Spinal cord (tissue), 9 donors: ENCODE measurements at regions not wholly inside any gene's neighbourhood (a gene's known extent, or its start where the extent isn't known, plus 50 kb on each side); places are given as distances from the start of the nearest gene placed in this dataset.

Experiments used
- DNase-seq, 6 donors: peaks; one replicate each; pipeline versions ENCODE4 v3.0.0 to v3.0.0-alpha.2; 2013 to 2015; ENCODE audit warnings: low spot score in 6 of 6, low read depth in 4 of 6
- H3K27ac ChIP-seq: one replicate; pipeline ENCODE4 v1.5.1; 2013; ENCODE audit warnings: low read depth, low read length, control low read depth
- H3K27me3 ChIP-seq: one replicate; pipeline ENCODE4 v1.6.1; 2013; ENCODE audit warnings: low read length; ENCODE audit not compliant: control insufficient read depth, insufficient read depth
- H3K36me3 ChIP-seq: one replicate; pipeline ENCODE4 v1.6.1; 2013; ENCODE audit warnings: low read length; ENCODE audit not compliant: control insufficient read depth, insufficient read depth
- H3K4me1 ChIP-seq: one replicate; pipeline ENCODE4 v1.6.1; 2013; ENCODE audit warnings: low read length; ENCODE audit not compliant: control insufficient read depth, insufficient read depth
- H3K4me3 ChIP-seq: one replicate; pipeline ENCODE4 v1.5.1; 2013; ENCODE audit warnings: low read depth, low read length, control low read depth
- H3K9me3 ChIP-seq: one replicate; pipeline ENCODE4 v1.6.1; 2013; ENCODE audit warnings: low read length; ENCODE audit not compliant: control insufficient read depth, insufficient read depth
- WGBS: methylation state at CpG from one replicate; pipeline ENCODE4 v1.1.5; 2013; ENCODE audit warnings: missing lambda C conversion rate; ENCODE audit not compliant: insufficient coverage; 5-methylcytosine and 5-hydroxymethylcytosine counted together
- donor health status: healthy.

DNA sequence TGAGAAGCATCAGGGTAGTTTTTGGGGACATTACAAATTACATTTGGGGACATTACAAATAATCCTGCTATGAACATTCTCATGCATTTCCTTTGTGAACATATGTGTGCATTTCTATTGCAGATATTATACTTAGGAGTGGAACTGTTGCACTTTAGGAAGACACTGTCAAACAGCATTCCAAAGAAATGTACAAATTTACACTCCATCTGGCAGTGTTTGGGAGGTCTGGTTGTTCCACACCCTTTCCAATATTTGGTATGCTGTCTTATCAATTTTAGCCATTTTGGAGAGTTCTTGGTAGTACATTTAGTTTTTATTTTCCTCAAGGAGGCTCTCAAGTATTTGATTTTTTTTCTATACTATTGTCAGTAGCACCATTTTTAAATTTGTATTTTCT lies 419.1 kb upstream of the ARHGEF26 start:
- no peaks in the 10 kb centered on the region for H3K27me3 ChIP-seq
- no peaks in the 10 kb centered on the region for H3K9me3 ChIP-seq
- H3K36me3 ChIP-seq: no peaks in the 10 kb centered on the region
- no peak overlapping the region for H3K4me3 ChIP-seq
- peak in 1 of 6 donors; percentile 57 for DNase-seq
- H3K27ac ChIP-seq: no peak overlapping the region
- H3K4me1 ChIP-seq: no peaks in the 10 kb centered on the region

DNA sequence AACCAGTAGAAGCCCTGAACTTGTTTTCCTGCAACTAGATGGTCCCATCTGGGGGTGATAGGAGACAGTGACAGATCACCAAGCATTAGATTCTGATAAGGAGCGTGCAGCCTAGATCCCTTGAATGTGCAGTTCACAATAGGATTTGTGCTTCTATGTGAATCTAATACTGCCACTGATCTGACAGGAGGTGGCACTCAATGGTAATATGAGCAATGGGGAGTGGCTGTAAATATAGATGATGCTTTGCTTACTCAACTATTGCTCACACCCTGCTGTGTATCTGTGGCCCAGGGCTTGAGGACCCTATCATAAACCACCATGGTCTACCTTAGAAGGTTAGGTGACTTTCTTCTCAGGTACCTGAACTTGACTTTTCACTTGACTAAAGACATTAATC lies 417.1 kb upstream of the ARHGEF26 start:
- H3K27ac ChIP-seq: no peak overlapping the region
- no peak for DNase-seq
- no peaks in the 10 kb centered on the region for H3K27me3 ChIP-seq
- no peaks in the 10 kb centered on the region for H3K36me3 ChIP-seq
- WGBS: 100% methylated on average over 1 of the region's 1 CpG
- H3K4me1 ChIP-seq: no peaks in the 10 kb centered on the region
- H3K9me3 ChIP-seq: no peaks in the 10 kb centered on the region
- no peak overlapping the region for H3K4me3 ChIP-seq

DNA sequence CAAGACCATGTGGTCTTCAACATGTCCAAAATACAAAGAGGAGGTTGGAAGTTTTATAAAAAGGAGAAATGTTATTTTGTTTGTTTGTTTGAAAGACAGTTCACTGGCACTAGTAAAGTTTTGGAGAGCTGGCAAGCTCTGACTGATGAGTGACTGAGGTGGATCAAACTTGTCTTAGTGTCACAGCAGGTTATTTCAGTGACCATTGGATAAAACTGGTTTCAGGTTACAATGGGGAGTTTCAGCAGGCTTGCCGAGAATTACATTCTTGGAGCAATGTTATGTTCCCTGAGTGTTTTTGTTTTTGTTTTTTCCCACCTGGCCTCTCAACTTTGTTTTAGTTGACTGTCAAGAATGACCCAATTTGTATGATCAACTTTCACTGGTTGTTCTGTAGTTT lies 414.5 kb upstream of the ARHGEF26 start:
- no peak overlapping the region for H3K27ac ChIP-seq
- no peaks in the 10 kb centered on the region for H3K27me3 ChIP-seq
- H3K9me3 ChIP-seq: peaks cover 3% of the 10 kb centered on the region
- no peak for DNase-seq
- no peak overlapping the region for H3K4me3 ChIP-seq
- no peaks in the 10 kb centered on the region for H3K36me3 ChIP-seq
- WGBS: no CpG with 5 or more reads among the region's 1 CpG
- no peaks in the 10 kb centered on the region for H3K4me1 ChIP-seq

DNA sequence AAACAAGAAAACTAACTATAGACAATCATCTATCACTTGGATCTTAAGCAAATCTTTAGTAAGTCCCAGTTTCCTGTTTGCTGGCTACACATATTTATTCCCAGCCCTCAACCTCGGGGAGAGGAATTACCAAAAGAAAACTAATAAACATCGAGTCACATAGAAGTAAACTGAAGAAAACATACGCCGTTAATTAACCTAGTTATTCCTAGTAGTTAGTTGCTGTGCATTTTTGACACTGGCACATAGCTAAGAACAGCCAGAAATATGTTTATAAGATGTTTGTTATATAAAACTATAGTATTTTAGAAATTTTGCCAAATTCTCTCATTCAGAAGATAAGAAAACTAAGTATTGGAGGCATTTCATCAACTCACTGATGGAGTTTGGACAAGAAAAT lies 407.2 kb upstream of the ARHGEF26 start:
- Histone ChIP-seq H3K9me3 (peaks cover 3% of the 10 kb centered on the region), H3K36me3 (no peaks in the 10 kb centered on the region), H3K4me3 (no peak overlapping the region), H3K27ac (no peak overlapping the region), H3K4me1 (no peaks in the 10 kb centered on the region), H3K27me3 (no peaks in the 10 kb centered on the region)
- WGBS: no CpG with 5 or more reads among the region's 4 CpGs
- no peak for DNase-seq

DNA sequence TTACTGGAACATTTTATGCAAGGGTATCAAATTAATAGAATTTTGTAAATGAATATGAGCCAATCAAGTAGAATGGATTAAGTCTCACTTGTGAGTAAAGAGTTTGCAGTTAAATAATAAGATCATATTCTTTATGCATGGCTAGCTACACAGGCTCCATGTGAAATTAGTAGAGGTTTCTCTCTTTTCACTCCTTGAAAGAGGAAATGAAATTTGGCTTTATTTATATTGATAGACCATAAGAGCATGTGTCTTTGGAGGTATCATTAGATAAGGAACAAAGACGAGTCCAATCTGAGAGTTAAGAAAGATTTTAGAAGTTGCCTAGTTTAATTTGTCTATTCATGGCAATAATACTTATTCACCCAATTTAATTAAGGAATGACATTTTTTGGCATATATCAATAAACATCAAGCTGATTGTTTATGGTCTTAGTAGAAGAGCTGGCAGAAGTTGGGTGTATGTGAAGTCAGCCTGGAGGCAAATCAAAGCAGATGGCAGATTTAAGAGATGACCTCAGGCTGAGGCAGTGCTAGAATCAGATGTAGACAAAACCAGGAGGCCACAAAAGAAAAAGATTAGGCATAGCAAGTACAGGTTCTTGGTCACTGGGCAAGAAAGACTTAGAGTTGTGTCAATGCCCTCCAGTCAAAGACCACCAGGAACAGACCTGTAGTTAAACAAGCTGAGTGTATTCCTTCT lies 406.5 kb upstream of the ARHGEF26 start:
- H3K4me1 ChIP-seq: no peaks in the 10 kb centered on the region
- H3K27me3 ChIP-seq: no peaks in the 10 kb centered on the region
- H3K9me3 ChIP-seq: peaks cover 1% of the 10 kb centered on the region
- H3K27ac ChIP-seq: no peak overlapping the region
- DNase-seq: no peak
- H3K4me3 ChIP-seq: no peak overlapping the region
- H3K36me3 ChIP-seq: no peaks in the 10 kb centered on the region
- no CpG with 5 or more reads among the region's 1 CpG for WGBS

DNA sequence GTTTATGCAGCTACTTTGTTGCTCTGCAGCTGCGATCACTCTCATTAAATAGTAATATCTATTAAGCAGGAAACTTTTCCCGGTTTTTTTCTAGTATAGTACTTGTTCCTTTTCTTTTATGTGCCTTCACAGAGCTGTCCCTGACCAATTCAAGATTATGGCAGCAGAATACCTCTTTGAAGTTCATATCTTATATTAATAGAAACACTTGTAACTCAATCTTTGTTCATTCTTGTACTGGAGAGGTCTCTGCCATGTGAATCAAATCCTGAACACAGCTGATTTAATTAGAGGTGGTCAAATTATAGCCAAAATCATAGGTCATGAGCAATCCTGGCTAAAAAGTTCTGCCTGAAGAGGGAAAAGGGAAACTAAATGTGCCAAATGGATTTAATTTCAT lies 399.0 kb upstream of the ARHGEF26 start:
- H3K4me3 ChIP-seq: no peak overlapping the region
- H3K27me3 ChIP-seq: no peaks in the 10 kb centered on the region
- no peaks in the 10 kb centered on the region for H3K4me1 ChIP-seq
- H3K27ac ChIP-seq: no peak overlapping the region
- DNase-seq: no peak
- H3K36me3 ChIP-seq: no peaks in the 10 kb centered on the region
- WGBS: no CpG with 5 or more reads among the region's 2 CpGs
- H3K9me3 ChIP-seq: no peaks in the 10 kb centered on the region

DNA sequence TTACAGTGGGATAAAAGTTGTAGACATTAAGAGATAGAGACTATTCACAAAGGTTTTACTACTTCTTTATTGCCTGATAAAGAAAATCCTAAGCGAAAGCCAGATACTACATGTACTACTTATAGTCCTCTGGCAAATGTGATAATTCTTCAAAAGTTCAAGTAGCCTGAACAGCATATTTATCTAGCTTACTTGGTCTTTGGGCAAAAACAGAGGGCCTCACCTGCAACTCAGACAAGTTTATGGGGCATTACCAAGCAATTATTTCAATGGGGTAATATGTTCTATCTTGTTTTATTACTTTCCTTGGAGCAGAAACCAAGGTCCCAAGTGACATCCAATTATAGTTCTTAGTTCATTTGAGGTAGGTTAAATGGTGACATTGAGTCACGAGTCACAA lies 390.1 kb upstream of the ARHGEF26 start:
- no peak for DNase-seq
- Histone ChIP-seq H3K4me1 (no peaks in the 10 kb centered on the region), H3K27me3 (no peaks in the 10 kb centered on the region), H3K27ac (no peak overlapping the region), H3K9me3 (no peaks in the 10 kb centered on the region), H3K36me3 (no peaks in the 10 kb centered on the region), H3K4me3 (no peak overlapping the region)
- no CpG with 5 or more reads among the region's 2 CpGs for WGBS

DNA sequence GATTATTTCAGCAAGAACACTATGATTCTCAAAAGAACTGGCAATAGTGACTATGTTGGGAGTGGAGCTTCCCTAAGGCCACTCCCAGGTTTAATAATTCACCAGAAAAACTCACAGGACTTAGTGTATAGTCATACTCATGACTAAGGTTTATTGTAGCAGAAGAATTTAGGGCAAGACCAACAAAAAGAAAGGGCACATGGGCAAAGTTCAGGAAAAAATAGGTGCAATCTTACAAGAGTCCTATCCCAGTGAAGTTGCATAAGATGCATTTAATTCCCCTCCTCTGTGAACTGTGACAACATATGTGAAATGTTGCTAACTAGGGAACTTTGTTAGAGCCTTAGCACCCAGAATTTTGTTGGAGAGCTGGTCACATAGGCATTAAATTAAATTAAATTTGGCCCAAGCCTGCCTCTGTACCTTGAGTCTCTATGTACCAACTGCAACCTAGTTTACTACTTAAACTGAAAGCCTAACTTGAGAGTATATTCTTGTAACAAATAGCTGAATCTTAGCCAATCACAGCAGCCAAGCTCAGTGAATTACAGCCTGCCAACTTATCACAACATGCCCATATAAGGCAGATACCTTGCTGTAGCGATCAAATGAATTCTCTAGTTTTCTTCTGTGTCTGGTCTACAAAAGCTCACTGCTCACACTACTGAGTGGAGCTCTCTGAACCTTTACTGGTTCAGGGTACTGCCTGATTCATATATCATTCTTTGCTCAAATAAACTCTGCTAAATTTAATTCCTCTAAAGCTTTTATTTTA lies 386.2 kb upstream of the ARHGEF26 start:
- Histone ChIP-seq H3K36me3 (no peaks in the 10 kb centered on the region), H3K4me3 (no peak overlapping the region), H3K27me3 (no peaks in the 10 kb centered on the region), H3K27ac (no peak overlapping the region), H3K4me1 (no peaks in the 10 kb centered on the region), H3K9me3 (no peaks in the 10 kb centered on the region)
- DNase-seq: no peak
- 100% methylated on average over 1 of the region's 1 CpG for WGBS

DNA sequence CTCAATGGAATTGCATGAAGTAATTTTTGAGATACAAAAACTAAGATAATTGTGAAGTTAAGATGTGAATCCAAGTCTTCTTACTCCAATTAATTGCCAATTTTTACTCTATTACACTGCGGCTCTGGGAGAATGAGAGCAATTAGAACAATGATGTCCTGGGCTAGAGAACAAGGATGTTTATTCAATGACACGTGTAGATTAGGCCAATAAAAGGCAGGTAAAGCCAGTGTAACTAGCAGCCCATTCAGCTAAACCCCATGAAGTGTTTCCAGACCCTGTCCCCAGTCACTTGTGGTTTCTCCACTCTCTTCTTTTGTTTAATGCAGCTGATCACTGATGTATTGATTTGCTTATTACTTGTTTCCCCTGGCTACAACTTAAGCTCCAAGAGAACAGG lies 381.1 kb upstream of the ARHGEF26 start:
- no peak for DNase-seq
- 33% methylated on average over 1 of the region's 2 CpGs for WGBS
- Histone ChIP-seq H3K9me3 (no peaks in the 10 kb centered on the region), H3K27ac (no peak overlapping the region), H3K27me3 (no peaks in the 10 kb centered on the region), H3K4me1 (no peaks in the 10 kb centered on the region), H3K36me3 (no peaks in the 10 kb centered on the region), H3K4me3 (no peak overlapping the region)

DNA sequence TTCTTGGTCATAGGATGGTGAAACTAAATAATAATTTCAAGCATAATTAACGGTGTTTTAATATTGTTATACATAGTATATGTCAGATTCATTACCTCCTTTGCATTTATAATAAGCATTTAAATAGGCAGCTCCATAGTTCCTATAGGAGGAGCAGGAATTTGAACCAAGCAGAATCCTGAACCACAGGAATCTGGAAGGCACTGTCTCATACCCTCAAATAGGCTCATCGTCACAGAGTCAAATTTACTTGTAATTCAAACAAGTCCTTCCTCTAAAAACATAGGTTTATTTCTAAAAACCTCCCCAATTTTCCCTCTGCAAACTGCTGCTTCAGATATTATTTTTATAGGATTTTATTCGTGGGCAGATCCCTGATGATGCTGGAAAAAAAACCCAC lies 376.3 kb upstream of the ARHGEF26 start:
- DNase-seq: no peak
- Histone ChIP-seq H3K36me3 (no peaks in the 10 kb centered on the region), H3K27ac (no peak overlapping the region), H3K9me3 (no peaks in the 10 kb centered on the region), H3K4me3 (no peak overlapping the region), H3K27me3 (no peaks in the 10 kb centered on the region), H3K4me1 (no peaks in the 10 kb centered on the region)
- 83% methylated on average over 1 of the region's 3 CpGs for WGBS
